Breast epithelium (tissue), 3 donors: ENCODE measurements at regions not wholly inside any gene's neighbourhood (a gene's known extent, or its start where the extent isn't known, plus 50 kb on each side); places are given as distances from the start of the nearest gene placed in this dataset.

Source experiments
- POLR2A ChIP-seq: fragments of 450-650 bp; IDR thresholded peaks from one replicate; pipeline ENCODE4 v1.6.1; 2016; ENCODE audit warnings: antibody characterized with exemption, mild to moderate bottlenecking, moderate library complexity
- TF ChIP-seq, protein P1 (sequence below), 3 donors: fragments of 450-650 bp; IDR thresholded peaks; one replicate each; pipeline ENCODE4 v1.5.1; 2016 to 2017; ENCODE audit warnings: antibody characterized with exemption in 3 of 3, mild to moderate bottlenecking in 3 of 3, moderate library complexity in 3 of 3

DNA sequence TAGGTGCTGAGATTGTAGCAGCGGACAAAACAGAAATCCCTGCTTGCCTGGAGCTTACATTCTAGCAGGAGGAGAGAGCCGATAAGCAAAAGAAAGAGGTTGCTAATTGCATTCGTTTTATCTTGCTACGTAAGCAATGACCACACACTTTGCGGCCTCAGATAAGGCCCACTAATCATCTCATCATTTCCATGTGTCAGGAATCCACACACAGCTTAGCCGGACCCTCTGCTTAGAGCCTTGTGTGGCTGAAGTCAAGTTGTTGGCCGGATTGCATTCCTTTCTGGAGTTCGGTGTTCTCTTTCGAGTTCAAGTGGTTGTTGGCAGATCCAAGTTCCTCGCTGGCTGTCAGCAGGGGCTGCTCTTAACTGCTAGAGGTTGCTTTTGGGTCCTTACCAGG, 101.6 kb downstream of the CHST1 start:
- TF ChIP-seq POLR2A = no peak
- TF ChIP-seq, protein P1, sequence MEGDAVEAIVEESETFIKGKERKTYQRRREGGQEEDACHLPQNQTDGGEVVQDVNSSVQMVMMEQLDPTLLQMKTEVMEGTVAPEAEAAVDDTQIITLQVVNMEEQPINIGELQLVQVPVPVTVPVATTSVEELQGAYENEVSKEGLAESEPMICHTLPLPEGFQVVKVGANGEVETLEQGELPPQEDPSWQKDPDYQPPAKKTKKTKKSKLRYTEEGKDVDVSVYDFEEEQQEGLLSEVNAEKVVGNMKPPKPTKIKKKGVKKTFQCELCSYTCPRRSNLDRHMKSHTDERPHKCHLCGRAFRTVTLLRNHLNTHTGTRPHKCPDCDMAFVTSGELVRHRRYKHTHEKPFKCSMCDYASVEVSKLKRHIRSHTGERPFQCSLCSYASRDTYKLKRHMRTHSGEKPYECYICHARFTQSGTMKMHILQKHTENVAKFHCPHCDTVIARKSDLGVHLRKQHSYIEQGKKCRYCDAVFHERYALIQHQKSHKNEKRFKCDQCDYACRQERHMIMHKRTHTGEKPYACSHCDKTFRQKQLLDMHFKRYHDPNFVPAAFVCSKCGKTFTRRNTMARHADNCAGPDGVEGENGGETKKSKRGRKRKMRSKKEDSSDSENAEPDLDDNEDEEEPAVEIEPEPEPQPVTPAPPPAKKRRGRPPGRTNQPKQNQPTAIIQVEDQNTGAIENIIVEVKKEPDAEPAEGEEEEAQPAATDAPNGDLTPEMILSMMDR (IDR thresholded peaks at IDR 0.05) = no peak
